ENCODE measurements at regions not wholly inside any gene's neighbourhood (a gene's known extent, or its start where the extent isn't known, plus 50 kb on each side); places are given as distances from the start of the nearest gene placed in this dataset.

- TF ChIP-seq RXRA (IDR thresholded peaks at IDR 0.05) (no peak), CTCF (IDR thresholded peaks at IDR 0.05; ENCODE audit: low read depth, low read length, missing input control) (no peak), MAX (IDR thresholded peaks at IDR 0.05) (no peak), REST (IDR thresholded peaks at IDR 0.05) (no peak)
Measured at GRCh38 chr9:126236273-126236672, 90.4 kb upstream of the MVB12B start.
